PC-3 (cell line): ENCODE measurements at regions not wholly inside any gene's neighbourhood (a gene's known extent, or its start where the extent isn't known, plus 50 kb on each side); places are given as distances from the start of the nearest gene placed in this dataset.

Experiments used
- ATAC-seq: fragments of 200-7000 bp; cut with Tn5 transposase; 2 replicates; pipeline ENCODE4 v1.9.1; 2020; ENCODE audit warnings: mild to moderate bottlenecking, moderate library complexity
- BruUV-seq: library from RNA; stranded (reverse); fragments of 400-500 nt; replicated peaks from 2 replicates; lab custom pipeline; 2021; lab: Mats Ljungman, UMichigan
- CTCF ChIA-PET: fragments of 300-600 bp; sonication (Branson Sonifier 250); formaldehyde crosslinking; loops from one replicate; lab custom pipeline; 2022; ENCODE audit warnings: antibody characterized with exemption; lab: Charles Lee
- POLR2A ChIA-PET: fragments of 300-600 bp; sonication (Branson Sonifier 250); formaldehyde crosslinking; loops from one replicate; lab custom pipeline; 2022; ENCODE audit warnings: antibody characterized with exemption; ENCODE audit not compliant: unreplicated experiment; lab: Charles Lee
- DNase-seq: peaks from one replicate; pipeline ENCODE4 v3.0.0-alpha.2; 2015
- H2AFZ ChIP-seq: fragments of 300-600 bp; sonication (generic); 2 replicates; pipeline ENCODE4 v1.6.0; 2016; ENCODE audit warnings: antibody characterized with exemption, low read length
- H3F3A ChIP-seq: fragments of 300-600 bp; sonication (generic); one replicate; pipeline ENCODE4 v1.6.0; 2017; ENCODE audit warnings: antibody characterized with exemption, low read length, control low read depth, mild to moderate bottlenecking; ENCODE audit not compliant: unreplicated experiment
- H3K27ac ChIP-seq: fragments of 300-600 bp; sonication (generic); 2 replicates; pipeline ENCODE4 v1.5.1; 2016; ENCODE audit warnings: mild to moderate bottlenecking, low read length
- H3K27me3 ChIP-seq: fragments of 300-600 bp; sonication (generic); 2 replicates; pipeline ENCODE4 v1.6.1; 2016; ENCODE audit warnings: low read length, mixed read lengths
- H3K36me3 ChIP-seq: fragments of 300-600 bp; sonication (generic); 2 replicates; pipeline ENCODE4 v1.6.1; 2016; ENCODE audit warnings: low read depth, mixed run types, low read length, mixed read lengths
- H3K4me1 ChIP-seq: fragments of 300-600 bp; sonication (generic); 2 replicates; pipeline ENCODE4 v1.5.1; 2016; ENCODE audit warnings: low read length; ENCODE audit not compliant: insufficient read depth
- H3K4me2 ChIP-seq: fragments of 300-600 bp; sonication (generic); 2 replicates; pipeline ENCODE4 v1.6.0; 2016; ENCODE audit warnings: low read length
- H3K4me3 ChIP-seq: fragments of 300-600 bp; sonication (generic); 2 replicates; pipeline ENCODE4 v1.5.1; 2016; ENCODE audit warnings: mild to moderate bottlenecking, low read length, mixed read lengths
- H3K79me2 ChIP-seq: fragments of 300-600 bp; sonication (generic); 2 replicates; pipeline ENCODE4 v1.6.1; 2017; ENCODE audit warnings: low read length, mixed read lengths
- H3K9ac ChIP-seq: fragments of 300-600 bp; sonication (generic); 2 replicates; pipeline ENCODE4 v1.6.0; 2016; ENCODE audit warnings: mild to moderate bottlenecking, low read length
- H3K9me2 ChIP-seq: fragments of 300-600 bp; sonication (generic); replicated peaks from 2 replicates; pipeline ENCODE4 v1.6.1; 2016; ENCODE audit warnings: mixed run types, low read length, mixed read lengths
- H3K9me3 ChIP-seq: fragments of 300-600 bp; sonication (generic); 2 replicates; pipeline ENCODE4 v1.6.1; 2016; ENCODE audit warnings: low read length, mixed read lengths
- H4K20me1 ChIP-seq: fragments of 300-600 bp; sonication (generic); 2 replicates; pipeline ENCODE4 v1.6.1; 2016; ENCODE audit warnings: low read length, mixed read lengths
- EZH2 ChIP-seq: fragments of 300-600 bp; sonication (generic); IDR thresholded peaks from one replicate; pipeline ENCODE4 v1.6.1; 2017; ENCODE audit warnings: antibody characterized with exemption, mild to moderate bottlenecking, low read length; ENCODE audit not compliant: unreplicated experiment
- EZH2phosphoT487 ChIP-seq: fragments of 300-600 bp; sonication (generic); IDR thresholded peaks from 2 replicates; pipeline ENCODE4 v1.6.1; 2018; ENCODE audit warnings: mild to moderate bottlenecking, antibody characterized with exemption, low read length, borderline replicate concordance
- intact Hi-C: fragments of 100-400 bp; cut with micrococcal nuclease; formaldehyde crosslinking; loops from 2 replicates; pipeline ENCODE4 v1.9.0; 2023
- TF ChIP-seq, protein P1 (sequence below): fragments of 300-600 bp; sonication (generic); conservative IDR thresholded peaks from 2 replicates; pipeline ENCODE4 v1.5.1; 2017; ENCODE audit warnings: antibody characterized with exemption, low read depth, mild to moderate bottlenecking, low read length

DNA sequence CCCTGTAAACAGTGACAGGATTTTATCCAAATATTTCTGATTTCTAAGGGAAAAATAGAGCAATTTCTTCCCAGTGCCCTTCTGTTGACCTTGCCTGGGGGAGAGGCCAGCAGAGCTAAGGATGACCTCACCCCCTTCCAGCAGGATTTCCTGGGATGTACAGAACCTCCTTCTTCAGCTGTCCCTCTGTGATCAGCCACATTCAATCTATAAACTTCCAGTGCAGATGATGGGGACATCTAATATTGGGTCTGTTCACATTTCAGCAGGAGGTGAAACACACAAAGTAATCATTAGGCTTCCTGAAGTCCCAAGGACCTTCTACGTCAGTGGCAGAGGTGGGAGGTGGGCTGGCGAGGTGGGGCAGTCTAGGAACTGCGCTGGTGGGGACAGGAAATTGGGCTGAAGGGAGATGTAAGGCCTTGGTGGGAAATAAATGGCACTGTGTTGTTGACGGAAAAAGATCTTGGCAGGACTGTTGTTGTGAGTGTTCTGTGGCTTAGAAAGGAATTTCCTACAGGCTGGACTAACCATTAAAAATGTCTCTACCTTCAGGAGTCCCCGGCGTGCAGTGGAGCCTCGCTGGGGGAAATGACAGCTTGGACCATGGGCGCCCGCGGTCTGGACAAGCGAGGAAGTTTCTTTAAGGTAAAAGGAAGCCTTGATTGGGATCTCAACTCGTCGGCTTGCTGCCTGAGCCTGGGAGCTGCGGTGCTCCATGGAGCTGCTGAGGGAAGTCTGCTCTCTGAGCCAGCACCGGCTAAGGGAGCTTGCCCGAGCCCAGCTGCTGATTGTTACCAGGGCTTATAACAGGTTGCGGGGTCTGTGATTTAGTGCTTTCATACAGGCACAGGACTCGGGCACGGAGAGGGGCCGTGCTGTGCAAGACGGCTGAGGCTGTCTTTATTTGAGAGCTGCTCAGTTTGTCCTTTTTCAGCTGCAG, 127.9 kb upstream of the NAA20 start:
- TSS peak; percentile 4 for BruUV-seq
- Histone ChIP-seq H3F3A (peaks cover 17% of the 10 kb centered on the region), H3K4me1 (peaks cover 66% of the 10 kb centered on the region), H3K9ac (peak overlapping the region; percentile 75), H2AFZ (peak overlapping the region; percentile 63), H3K79me2 (peaks cover 48% of the 10 kb centered on the region), H3K9me2 (no peaks in the 10 kb centered on the region), H3K9me3 (no peaks in the 10 kb centered on the region), H3K36me3 (0 out of 2 replicates have a peak, but pooled peaks cover 12% of the 10 kb centered on the region), H3K27me3 (no peaks in the 10 kb centered on the region), H3K4me3 (peak overlapping the region; percentile 60), H4K20me1 (no peaks in the 10 kb centered on the region), H3K4me2 (peak overlapping the region; percentile 70), H3K27ac (peak overlapping the region; percentile 91)
- ATAC-seq (peak; percentile 29), DNase-seq (peak; percentile 52)
- CTCF ChIA-PET = interaction anchor here (0.6 to 0.8 kb wide), 2 partner anchors 61 to 105 kb away, joined by 3 read pairs; no protein-coding TSS in a partner anchor
- POLR2A ChIA-PET = interaction anchor here (0.6 to 1.0 kb wide), 3 partner anchors 22 to 132 kb away, joined by 3 to 4 read pairs (median 4); no protein-coding TSS in a partner anchor
- intact Hi-C loops = loop anchor here (5.0 kb wide), 2 partner anchors 103 to 197 kb away; no protein-coding TSS in a partner anchor
- TF ChIP-seq EZH2 (no peak), EZH2phosphoT487 (no peak)
- TF ChIP-seq, protein P1, sequence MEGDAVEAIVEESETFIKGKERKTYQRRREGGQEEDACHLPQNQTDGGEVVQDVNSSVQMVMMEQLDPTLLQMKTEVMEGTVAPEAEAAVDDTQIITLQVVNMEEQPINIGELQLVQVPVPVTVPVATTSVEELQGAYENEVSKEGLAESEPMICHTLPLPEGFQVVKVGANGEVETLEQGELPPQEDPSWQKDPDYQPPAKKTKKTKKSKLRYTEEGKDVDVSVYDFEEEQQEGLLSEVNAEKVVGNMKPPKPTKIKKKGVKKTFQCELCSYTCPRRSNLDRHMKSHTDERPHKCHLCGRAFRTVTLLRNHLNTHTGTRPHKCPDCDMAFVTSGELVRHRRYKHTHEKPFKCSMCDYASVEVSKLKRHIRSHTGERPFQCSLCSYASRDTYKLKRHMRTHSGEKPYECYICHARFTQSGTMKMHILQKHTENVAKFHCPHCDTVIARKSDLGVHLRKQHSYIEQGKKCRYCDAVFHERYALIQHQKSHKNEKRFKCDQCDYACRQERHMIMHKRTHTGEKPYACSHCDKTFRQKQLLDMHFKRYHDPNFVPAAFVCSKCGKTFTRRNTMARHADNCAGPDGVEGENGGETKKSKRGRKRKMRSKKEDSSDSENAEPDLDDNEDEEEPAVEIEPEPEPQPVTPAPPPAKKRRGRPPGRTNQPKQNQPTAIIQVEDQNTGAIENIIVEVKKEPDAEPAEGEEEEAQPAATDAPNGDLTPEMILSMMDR = no peak

DNA sequence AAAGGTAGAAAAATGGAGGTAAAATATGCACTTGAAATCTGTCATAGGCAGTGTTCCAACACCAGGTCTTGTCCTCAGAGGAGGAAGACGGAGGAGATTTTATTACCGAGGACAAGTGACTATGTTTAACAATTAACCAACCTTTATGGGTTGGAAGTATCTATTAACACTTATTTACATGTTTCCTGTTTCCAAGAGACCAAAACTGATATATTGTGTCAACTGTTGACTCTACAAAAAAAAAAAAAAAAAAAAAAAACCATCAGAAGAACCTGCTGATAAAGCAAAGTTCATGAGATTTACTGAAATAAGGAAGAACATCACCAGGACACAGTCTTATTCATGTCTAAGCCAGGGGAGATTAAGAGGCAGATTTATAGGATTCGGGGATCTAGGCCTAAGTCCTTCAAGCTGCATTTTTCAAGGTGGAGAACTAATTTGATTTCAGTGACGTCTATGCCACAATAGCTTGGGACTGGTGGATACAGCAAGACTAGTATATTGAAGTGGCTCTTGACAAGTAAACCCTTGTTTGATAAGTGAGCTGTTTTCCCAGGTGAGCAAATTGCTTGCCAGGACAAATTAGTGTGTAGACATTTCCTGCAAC, 126.6 kb upstream of the NAA20 start:
- Histone ChIP-seq H3K79me2 (peaks cover 48% of the 10 kb centered on the region), H3K27me3 (no peaks in the 10 kb centered on the region), H3F3A (peaks cover 5% of the 10 kb centered on the region), H3K27ac (peak overlapping the region; percentile 91), H3K4me2 (peak overlapping the region; percentile 70), H3K9me2 (no peaks in the 10 kb centered on the region), H3K9me3 (no peaks in the 10 kb centered on the region), H3K36me3 (0 out of 2 replicates have a peak, but pooled peaks cover 12% of the 10 kb centered on the region), H3K4me3 (peak overlapping the region; percentile 60), H3K4me1 (peaks cover 53% of the 10 kb centered on the region), H4K20me1 (no peaks in the 10 kb centered on the region), H2AFZ (no peak overlapping the region), H3K9ac (peak overlapping the region; percentile 75; the same call in 1 of the 2 replicates)
- intact Hi-C loops = no loop called here
- ChIA-PET POLR2A (no interaction called here), CTCF (no interaction called here)
- TF ChIP-seq, protein P1 = no peak
- TF ChIP-seq EZH2 = no peak
- TF ChIP-seq EZH2phosphoT487 = no peak
- ATAC-seq (no peak), DNase-seq (no peak)
- BruUV-seq = no TSS peak
